ENCODE measurements at regions not wholly inside any gene's neighbourhood (a gene's known extent, or its start where the extent isn't known, plus 50 kb on each side); places are given as distances from the start of the nearest gene placed in this dataset.

- DNase-seq (no peak), ATAC-seq (ENCODE audit: low read depth) (no peak)
- Mint-ChIP-seq H3K4me3 (no peak overlapping the region), H3K36me3 (ENCODE audit: low read depth) (no peaks in the 10 kb centered on the region), H3K27me3 (no peaks in the 10 kb centered on the region), H3K9me3 (peaks cover 6% of the 10 kb centered on the region), H3K4me1 (no peaks in the 10 kb centered on the region), H3K27ac (no peak overlapping the region)
- ChIA-PET CTCF (no interaction called here), POLR2A (no interaction called here)
- intact Hi-C loops (cut with micrococcal nuclease), result no loop called here
- no peak for TF ChIP-seq CTCF (IDR thresholded peaks at IDR 0.05)
Measured at GRCh38 chr6:91940801-91941200, 1353.9 kb upstream of the MAP3K7 start.

- Mint-ChIP-seq H3K36me3 (ENCODE audit: low read depth) (no peaks in the 10 kb centered on the region), H3K27me3 (no peaks in the 10 kb centered on the region), H3K9me3 (peaks cover 16% of the 10 kb centered on the region), H3K4me1 (no peaks in the 10 kb centered on the region), H3K27ac (no peak overlapping the region), H3K4me3 (no peak overlapping the region)
- no peak for ATAC-seq (ENCODE audit: low read depth)
- POLR2A ChIA-PET, result no interaction called here
- CTCF ChIA-PET, result no interaction called here
- intact Hi-C loops (cut with micrococcal nuclease), result no loop called here
- no peak for TF ChIP-seq CTCF (IDR thresholded peaks at IDR 0.05)
- DNase-seq, result no peak
Measured at GRCh38 chr6:91926827-91927226, 1340.0 kb upstream of the MAP3K7 start.

- POLR2A ChIA-PET, result no interaction called here
- ATAC-seq (ENCODE audit: low read depth) (no peak), DNase-seq (no peak)
- TF ChIP-seq CTCF (IDR thresholded peaks at IDR 0.05), result no peak
- Mint-ChIP-seq H3K27me3 (no peaks in the 10 kb centered on the region), H3K27ac (no peak overlapping the region), H3K4me1 (no peaks in the 10 kb centered on the region), H3K4me3 (no peak overlapping the region), H3K36me3 (ENCODE audit: low read depth) (no peaks in the 10 kb centered on the region), H3K9me3 (peaks cover 17% of the 10 kb centered on the region)
- CTCF ChIA-PET, result no interaction called here
- intact Hi-C loops (cut with micrococcal nuclease), result no loop called here
Measured at GRCh38 chr6:91926361-91926760, 1339.5 kb upstream of the MAP3K7 start.

GRCh38 chr6:91911945-91912344 lies 1325.1 kb upstream of the MAP3K7 start:
- DNase-seq (no peak), ATAC-seq (ENCODE audit: low read depth) (no peak)
- Mint-ChIP-seq H3K27me3 (no peaks in the 10 kb centered on the region), H3K36me3 (ENCODE audit: low read depth) (no peaks in the 10 kb centered on the region), H3K27ac (no peak overlapping the region), H3K4me3 (no peak overlapping the region), H3K4me1 (no peaks in the 10 kb centered on the region), H3K9me3 (peaks cover 15% of the 10 kb centered on the region)
- intact Hi-C loops (cut with micrococcal nuclease), result no loop called here
- TF ChIP-seq CTCF (IDR thresholded peaks at IDR 0.05), result no peak
- POLR2A ChIA-PET, result no interaction called here
- CTCF ChIA-PET, result no interaction called here

- intact Hi-C loops (cut with micrococcal nuclease), result no loop called here
- CTCF ChIA-PET, result no interaction called here
- no peak for DNase-seq
- no peak overlapping the region for H3K4me3 Mint-ChIP-seq
- no peak for TF ChIP-seq CTCF (IDR thresholded peaks at IDR 0.05)
- peaks cover 3% of the 10 kb centered on the region for H3K9me3 Mint-ChIP-seq
- no peaks in the 10 kb centered on the region for H3K4me1 Mint-ChIP-seq
- no peak for ATAC-seq (ENCODE audit: low read depth)
- no peak overlapping the region for H3K27ac Mint-ChIP-seq
- no peaks in the 10 kb centered on the region for H3K27me3 Mint-ChIP-seq
- no peaks in the 10 kb centered on the region for H3K36me3 Mint-ChIP-seq (ENCODE audit: low read depth)
- POLR2A ChIA-PET, result no interaction called here
Measured at GRCh38 chr6:91904586-91905164, 1317.8 kb upstream of the MAP3K7 start.

Measured in activated B cell treated with CpG ODN at 0.5 μM for 24 hours (primary cell).